ENCODE measurements at regions not wholly inside any gene's neighbourhood (a gene's known extent, or its start where the extent isn't known, plus 50 kb on each side); places are given as distances from the start of the nearest gene placed in this dataset.

DNA sequence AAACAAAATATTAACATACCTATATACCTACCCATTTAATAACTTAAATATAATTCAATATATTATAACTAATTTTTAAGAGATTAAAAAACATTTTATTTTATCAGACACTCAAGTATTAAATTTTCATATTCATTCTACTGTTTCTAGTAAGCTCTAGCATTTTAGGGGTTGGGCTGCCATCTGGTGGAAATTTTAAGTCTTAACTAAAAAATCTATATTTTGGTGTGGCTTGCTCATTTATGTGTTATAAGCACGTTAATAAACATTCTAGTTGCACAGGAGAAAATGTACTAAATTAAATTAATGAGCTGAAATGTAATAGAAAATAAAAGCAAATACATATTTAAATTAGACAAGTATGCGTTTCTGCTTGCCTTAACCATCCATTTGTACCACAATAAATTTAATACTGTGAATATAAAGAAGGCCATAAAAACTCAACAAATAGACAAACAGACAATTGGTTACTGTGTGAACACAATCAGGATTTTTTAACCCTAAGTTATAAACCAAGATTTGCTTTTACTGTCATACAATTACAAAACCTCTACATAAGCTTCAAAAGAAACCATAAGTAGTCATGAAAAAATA lies 1728.3 kb upstream of the CDH9 start:
- Histone ChIP-seq H3K79me2 (ENCODE audit: insufficient read depth, low read length) (no peaks in the 10 kb centered on the region), H3K4me1 (ENCODE audit: insufficient read depth, low read length) (peaks cover 3% of the 10 kb centered on the region; the same call in 1 of the 2 replicates), H3K4me3 (ENCODE audit: low read depth in 1 of 2, low read length in 2 of 2) (no peak overlapping the region), H4K20me1 (ENCODE audit: insufficient read depth, low read length) (no peaks in the 10 kb centered on the region), H3K36me3 (ENCODE audit: insufficient read depth, low read length) (no peaks in the 10 kb centered on the region), H3K9me3 (ENCODE audit: insufficient read depth, low read length, severe bottlenecking) (no peaks in the 10 kb centered on the region), H3K4me2 (ENCODE audit: insufficient read depth, low read length) (no peak overlapping the region), H3K27ac (ENCODE audit: low read length) (no peak overlapping the region), H3K9ac (ENCODE audit: low read depth, low read length) (no peak overlapping the region), H3K27me3 (ENCODE audit: insufficient read depth, low read length, poor library complexity) (no peaks in the 10 kb centered on the region), H2AFZ (ENCODE audit: low read depth, low read length) (no peak overlapping the region)
- ATAC-seq (ENCODE audit: insufficient read depth, low read depth) = no peak
- peak; percentile 37 for DNase-seq
- no peak for TF ChIP-seq EZH2 (IDR thresholded peaks at IDR 0.05; ENCODE audit: borderline replicate concordance, low read depth, low read length, severe bottlenecking)
- TF ChIP-seq, protein P1, sequence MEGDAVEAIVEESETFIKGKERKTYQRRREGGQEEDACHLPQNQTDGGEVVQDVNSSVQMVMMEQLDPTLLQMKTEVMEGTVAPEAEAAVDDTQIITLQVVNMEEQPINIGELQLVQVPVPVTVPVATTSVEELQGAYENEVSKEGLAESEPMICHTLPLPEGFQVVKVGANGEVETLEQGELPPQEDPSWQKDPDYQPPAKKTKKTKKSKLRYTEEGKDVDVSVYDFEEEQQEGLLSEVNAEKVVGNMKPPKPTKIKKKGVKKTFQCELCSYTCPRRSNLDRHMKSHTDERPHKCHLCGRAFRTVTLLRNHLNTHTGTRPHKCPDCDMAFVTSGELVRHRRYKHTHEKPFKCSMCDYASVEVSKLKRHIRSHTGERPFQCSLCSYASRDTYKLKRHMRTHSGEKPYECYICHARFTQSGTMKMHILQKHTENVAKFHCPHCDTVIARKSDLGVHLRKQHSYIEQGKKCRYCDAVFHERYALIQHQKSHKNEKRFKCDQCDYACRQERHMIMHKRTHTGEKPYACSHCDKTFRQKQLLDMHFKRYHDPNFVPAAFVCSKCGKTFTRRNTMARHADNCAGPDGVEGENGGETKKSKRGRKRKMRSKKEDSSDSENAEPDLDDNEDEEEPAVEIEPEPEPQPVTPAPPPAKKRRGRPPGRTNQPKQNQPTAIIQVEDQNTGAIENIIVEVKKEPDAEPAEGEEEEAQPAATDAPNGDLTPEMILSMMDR (IDR thresholded peaks at IDR 0.05; ENCODE audit: borderline replicate concordance, extremely low read depth, low read length, poor library complexity, severe bottlenecking) = peak; percentile 51

DNA sequence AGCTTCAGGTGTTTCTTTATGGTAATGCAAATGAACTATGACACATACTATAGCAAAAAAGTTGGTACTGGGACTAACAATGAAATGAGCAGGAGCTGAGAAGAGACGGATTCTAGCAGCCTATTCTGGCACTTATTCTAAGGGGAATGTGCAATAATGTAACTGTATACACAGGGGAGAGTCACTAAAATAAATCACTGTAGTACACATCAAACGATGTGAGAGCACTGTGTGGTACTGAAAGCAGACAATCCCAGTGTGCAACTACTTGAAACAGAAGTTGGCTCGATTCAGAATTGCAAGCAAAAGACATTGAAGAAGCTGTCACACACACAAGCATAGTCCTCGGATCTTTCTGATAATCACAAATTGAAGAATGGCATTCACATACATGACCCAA lies 1713.0 kb upstream of the CDH9 start:
- no peaks in the 10 kb centered on the region for H3K36me3 ChIP-seq (ENCODE audit: insufficient read depth, low read length)
- H3K9ac ChIP-seq (ENCODE audit: low read depth, low read length) = no peak overlapping the region
- H3K4me1 ChIP-seq (ENCODE audit: insufficient read depth, low read length) = no peaks in the 10 kb centered on the region
- no peak overlapping the region for H3K4me2 ChIP-seq (ENCODE audit: insufficient read depth, low read length)
- no peak overlapping the region for H3K4me3 ChIP-seq (ENCODE audit: low read depth in 1 of 2, low read length in 2 of 2)
- no peaks in the 10 kb centered on the region for H3K79me2 ChIP-seq (ENCODE audit: insufficient read depth, low read length)
- no peak overlapping the region for H3K27ac ChIP-seq (ENCODE audit: low read length)
- H3K9me3 ChIP-seq (ENCODE audit: insufficient read depth, low read length, severe bottlenecking) = no peaks in the 10 kb centered on the region
- H3K27me3 ChIP-seq (ENCODE audit: insufficient read depth, low read length, poor library complexity) = no peaks in the 10 kb centered on the region
- DNase-seq (no peak), ATAC-seq (ENCODE audit: insufficient read depth, low read depth) (no peak)
- no peak overlapping the region for H2AFZ ChIP-seq (ENCODE audit: low read depth, low read length)
- H4K20me1 ChIP-seq (ENCODE audit: insufficient read depth, low read length) = no peaks in the 10 kb centered on the region
- no peak for TF ChIP-seq EZH2 (IDR thresholded peaks at IDR 0.05; ENCODE audit: borderline replicate concordance, low read depth, low read length, severe bottlenecking)
- TF ChIP-seq, protein P1 (IDR thresholded peaks at IDR 0.05; ENCODE audit: borderline replicate concordance, extremely low read depth, low read length, poor library complexity, severe bottlenecking) = no peak

- no peaks in the 10 kb centered on the region for H3K27me3 ChIP-seq (ENCODE audit: insufficient read depth, low read length, poor library complexity)
- H2AFZ ChIP-seq (ENCODE audit: low read depth, low read length) = no peak overlapping the region
- H3K27ac ChIP-seq (ENCODE audit: low read length) = no peak overlapping the region
- no peaks in the 10 kb centered on the region for H3K36me3 ChIP-seq (ENCODE audit: insufficient read depth, low read length)
- no peaks in the 10 kb centered on the region for H3K9me3 ChIP-seq (ENCODE audit: insufficient read depth, low read length, severe bottlenecking)
- H3K4me1 ChIP-seq (ENCODE audit: insufficient read depth, low read length) = no peaks in the 10 kb centered on the region
- no peak for TF ChIP-seq EZH2 (IDR thresholded peaks at IDR 0.05; ENCODE audit: borderline replicate concordance, low read depth, low read length, severe bottlenecking)
- TF ChIP-seq, protein P1 (IDR thresholded peaks at IDR 0.05; ENCODE audit: borderline replicate concordance, extremely low read depth, low read length, poor library complexity, severe bottlenecking) = no peak
- H3K79me2 ChIP-seq (ENCODE audit: insufficient read depth, low read length) = no peaks in the 10 kb centered on the region
- H3K4me2 ChIP-seq (ENCODE audit: insufficient read depth, low read length) = no peak overlapping the region
- ATAC-seq (ENCODE audit: insufficient read depth, low read depth) (no peak), DNase-seq (no peak)
- H4K20me1 ChIP-seq (ENCODE audit: insufficient read depth, low read length) = no peaks in the 10 kb centered on the region
- no peak overlapping the region for H3K9ac ChIP-seq (ENCODE audit: low read depth, low read length)
- H3K4me3 ChIP-seq (ENCODE audit: low read depth in 1 of 2, low read length in 2 of 2) = no peak overlapping the region
These were observed 1711.9 kb upstream of the CDH9 start for GRCh38 chr5:28750251-28750650.

All from DND-41 (cell line).